ENCODE measurements at regions not wholly inside any gene's neighbourhood (a gene's known extent, or its start where the extent isn't known, plus 50 kb on each side); places are given as distances from the start of the nearest gene placed in this dataset.

GRCh38 chr2:207449642-207450165, 80.1 kb upstream of the CREB1 start:
- no peak for DNase-seq (ENCODE audit: low read depth)

GRCh38 chr2:207450186-207450585, 79.6 kb upstream of the CREB1 start:
- DNase-seq (ENCODE audit: low read depth) = no peak

GRCh38 chr2:207458582-207458981, 71.2 kb upstream of the CREB1 start:
- DNase-seq (ENCODE audit: low read depth) = no peak

- DNase-seq (ENCODE audit: low read depth) = no peak
Measured at GRCh38 chr2:207459990-207460757, 69.6 kb upstream of the CREB1 start.

- DNase-seq (ENCODE audit: low read depth) = no peak
Measured at GRCh38 chr2:207463433-207463832, 66.3 kb upstream of the CREB1 start.

GRCh38 chr2:207464007-207464406, 65.8 kb upstream of the CREB1 start:
- DNase-seq (ENCODE audit: low read depth) = no peak

- DNase-seq (ENCODE audit: low read depth) = no peak
Measured at GRCh38 chr2:207465894-207466293, 63.9 kb upstream of the CREB1 start.

GRCh38 chr2:207467716-207468347, 61.9 kb upstream of the CREB1 start:
- no peak for DNase-seq (ENCODE audit: low read depth)

GRCh38 chr2:207468488-207468887, 61.3 kb upstream of the CREB1 start:
- DNase-seq (ENCODE audit: low read depth) = no peak

- no peak for DNase-seq (ENCODE audit: low read depth)
Measured at GRCh38 chr2:207469451-207469850, 60.3 kb upstream of the CREB1 start.

GRCh38 chr2:207469943-207470729, 59.6 kb upstream of the CREB1 start:
- no peak for DNase-seq (ENCODE audit: low read depth)

- DNase-seq (ENCODE audit: low read depth) = no peak
Measured at GRCh38 chr2:207471261-207471660, 58.5 kb upstream of the CREB1 start.

- no peak for DNase-seq (ENCODE audit: low read depth)
Measured at GRCh38 chr2:207472343-207473048, 57.3 kb upstream of the CREB1 start.

- DNase-seq (ENCODE audit: low read depth) = no peak
Measured at GRCh38 chr2:207473049-207473930, 56.5 kb upstream of the CREB1 start.

GRCh38 chr2:207473931-207474235, 55.9 kb upstream of the CREB1 start:
- DNase-seq (ENCODE audit: low read depth) = no peak

GRCh38 chr2:207474863-207475485, 54.8 kb upstream of the CREB1 start:
- peak; percentile 34 for DNase-seq (ENCODE audit: low read depth)

GRCh38 chr2:207475546-207475945, 54.2 kb upstream of the CREB1 start:
- DNase-seq (ENCODE audit: low read depth) = no peak

- DNase-seq (ENCODE audit: low read depth) = no peak
Measured at GRCh38 chr2:207477896-207478295, 51.9 kb upstream of the CREB1 start.

- DNase-seq (ENCODE audit: low read depth) = no peak
Measured at GRCh38 chr2:207478572-207478971, 51.2 kb upstream of the CREB1 start.

GRCh38 chr2:207479198-207479785, 50.5 kb upstream of the CREB1 start:
- no peak for DNase-seq (ENCODE audit: low read depth)

All from activated T-cell treated with anti-CD3 and anti-CD28 coated beads for 1 hour (primary cell).